KG1 (cell line): ENCODE measurements at regions not wholly inside any gene's neighbourhood (a gene's known extent, or its start where the extent isn't known, plus 50 kb on each side); places are given as distances from the start of the nearest gene placed in this dataset.
A peak's percentile ranks its signal among the peaks of the same experiment; 100 is the strongest.
"Not testable (repeated sequence)": the region's sequence is repeated elsewhere in the genome, so short reads cannot be mapped to it uniquely, and the experiment has no call there.

Source experiments
- DNase-seq: peaks from one replicate; lab custom pipeline; 2025; lab: John Stamatoyannopoulos, UW

DNA sequence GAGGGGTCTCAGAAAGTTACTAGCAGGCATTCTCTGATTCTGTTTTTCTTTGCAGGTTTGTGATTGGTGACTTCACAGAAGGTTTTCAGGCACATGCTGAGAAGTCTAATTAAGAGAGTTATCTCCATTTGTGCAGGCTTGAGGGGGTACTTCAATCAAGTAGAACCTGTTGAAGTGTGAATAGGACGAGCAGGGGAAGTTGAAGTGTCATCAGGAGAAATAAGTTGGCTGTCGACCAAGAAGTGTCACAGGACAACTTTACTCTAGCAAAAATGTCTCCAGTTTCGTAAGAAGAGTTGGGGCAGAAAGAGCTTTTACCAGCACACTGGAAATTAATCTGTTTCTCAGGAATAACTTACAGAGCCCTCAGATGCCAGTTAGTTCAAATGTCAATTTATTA lies 576.5 kb upstream of the SLITRK5 start:
- DNase-seq: no peak

DNA sequence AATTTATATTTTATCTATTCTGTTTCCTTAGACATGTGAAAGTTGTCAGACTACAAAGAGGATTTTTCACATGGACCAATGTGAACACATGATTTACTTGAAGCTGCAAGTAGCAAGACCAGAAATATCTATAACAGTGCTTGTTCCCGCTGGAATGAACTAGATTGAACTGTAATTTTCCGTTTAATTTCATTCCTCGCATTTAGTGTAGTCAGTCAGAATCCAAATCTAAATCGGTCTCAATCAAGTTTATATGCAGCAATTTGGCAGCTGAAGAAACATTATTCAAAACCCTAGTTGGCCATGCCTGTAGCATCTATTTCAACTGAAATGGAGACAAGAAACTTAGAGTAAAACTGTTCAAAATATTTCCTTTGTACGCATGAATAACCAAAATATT lies 570.7 kb upstream of the SLITRK5 start:
- no peak for DNase-seq

GRCh38 chr13:87107651-87108050 lies 563.5 kb upstream of the SLITRK5 start:
- no peak for DNase-seq

GRCh38 chr13:87120476-87120875 lies 550.7 kb upstream of the SLITRK5 start:
- no peak for DNase-seq

DNA sequence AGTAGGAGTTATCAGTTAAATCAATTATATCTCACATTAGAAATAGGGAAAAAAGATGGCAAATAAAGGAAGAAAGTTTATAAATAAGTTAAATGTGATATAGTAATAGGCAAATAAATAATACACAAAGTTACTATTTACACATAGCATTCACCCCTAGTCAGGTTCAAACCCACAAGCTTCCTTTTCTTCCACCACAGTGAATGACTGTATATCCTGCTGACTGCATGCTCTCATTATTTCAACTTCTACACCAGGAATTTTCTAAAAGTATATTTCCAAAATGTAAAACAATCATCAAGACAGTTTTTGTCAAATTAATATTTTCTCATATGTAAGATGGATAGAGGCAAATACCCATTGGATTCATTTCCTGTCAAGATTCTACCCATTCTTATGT lies 548.6 kb upstream of the SLITRK5 start:
- no peak for DNase-seq

DNA sequence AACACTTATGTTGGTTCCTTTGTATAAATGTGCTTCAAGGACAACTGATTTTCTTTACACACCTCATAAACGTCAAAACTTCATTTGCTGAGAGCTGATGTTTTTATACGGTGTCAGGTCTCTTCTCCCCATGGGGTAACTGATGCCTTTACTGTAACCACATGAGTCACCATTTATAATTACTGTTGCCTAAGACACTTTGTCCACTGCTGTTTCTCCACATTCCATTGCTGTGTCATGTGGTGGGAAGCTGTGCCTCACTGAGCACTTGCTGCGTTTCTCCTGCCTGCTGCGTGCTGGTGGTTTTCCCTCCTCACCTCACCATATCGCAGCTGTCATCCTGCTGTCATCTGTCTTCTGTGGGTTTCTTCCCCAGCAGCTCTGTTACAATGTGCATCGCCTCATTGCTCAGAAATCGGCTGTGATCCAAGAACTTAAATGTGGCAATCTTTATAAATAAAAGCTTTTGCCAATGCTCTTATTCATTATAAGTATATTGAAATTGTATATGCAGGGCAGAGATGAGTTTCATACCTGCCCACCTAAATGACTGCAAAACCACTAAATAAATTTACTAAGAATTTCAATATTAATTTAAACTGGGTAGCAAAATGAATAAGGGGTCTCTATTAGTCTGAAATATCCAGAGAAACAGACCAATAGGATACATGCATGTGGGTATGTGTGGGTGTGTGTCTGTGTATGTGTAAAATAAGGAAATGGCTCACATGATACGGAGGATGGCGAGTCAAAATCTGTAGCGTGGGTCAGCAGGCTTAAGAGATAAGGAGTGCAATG lies 547.0 kb upstream of the SLITRK5 start:
- DNase-seq: peak; percentile 74

GRCh38 chr13:87124785-87125074 lies 546.4 kb upstream of the SLITRK5 start:
- peak; percentile 25 for DNase-seq

DNA sequence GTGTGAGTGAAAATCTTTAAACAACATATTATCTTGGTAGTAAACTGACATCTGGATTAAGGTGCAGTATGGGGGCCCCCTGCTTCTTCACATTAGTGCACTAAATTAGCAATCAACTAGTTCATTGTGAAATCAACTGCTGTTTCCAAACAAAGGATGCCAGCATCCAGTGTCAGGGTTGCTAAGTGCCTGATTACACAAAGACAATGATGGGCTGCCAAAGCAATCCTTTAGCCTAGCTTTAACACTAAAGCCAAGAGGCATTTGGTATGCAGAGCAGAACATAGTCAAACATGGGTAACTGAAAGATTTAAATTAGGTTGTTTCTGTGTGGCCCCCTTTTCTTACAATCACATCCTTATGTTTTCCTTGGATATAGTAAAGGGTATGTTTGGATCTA lies 543.1 kb upstream of the SLITRK5 start:
- no peak for DNase-seq

- no peak for DNase-seq
These were observed 542.7 kb upstream of the SLITRK5 start for GRCh38 chr13:87128491-87128890.

DNA sequence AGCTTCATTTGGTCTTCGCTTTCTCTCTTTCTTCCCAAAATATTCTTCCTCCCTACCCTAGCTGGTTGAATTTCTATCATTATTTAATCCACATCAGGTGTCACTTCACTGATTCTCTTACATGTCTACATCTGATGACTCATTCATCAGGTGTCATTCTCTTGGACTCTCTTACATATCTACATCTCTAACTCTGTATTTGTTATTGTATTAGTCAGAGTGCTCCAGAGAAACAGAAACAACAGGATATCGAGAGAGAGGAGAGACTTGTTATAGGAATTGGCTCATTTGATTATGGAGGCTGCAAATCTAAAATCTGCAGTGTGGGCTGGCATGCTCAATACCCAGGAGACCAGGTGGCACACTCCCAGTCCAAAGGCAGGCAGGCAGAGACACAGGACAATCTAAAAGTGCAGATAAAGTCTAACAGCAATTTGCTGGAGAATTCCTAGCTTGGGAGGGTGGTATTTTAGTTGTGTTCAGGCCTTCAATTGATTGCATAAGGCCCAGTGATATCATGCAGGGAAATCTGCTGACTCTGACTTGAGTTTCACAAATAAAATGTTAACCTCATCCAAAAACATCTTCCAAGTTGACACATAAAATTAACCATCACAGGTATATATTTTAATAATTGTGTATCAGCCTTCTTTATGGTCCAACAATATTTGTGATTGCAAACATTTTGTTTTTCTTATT lies 541.4 kb upstream of the SLITRK5 start:
- DNase-seq: no peak

- DNase-seq: no peak
These were observed 540.7 kb upstream of the SLITRK5 start for GRCh38 chr13:87130423-87130822.

DNA sequence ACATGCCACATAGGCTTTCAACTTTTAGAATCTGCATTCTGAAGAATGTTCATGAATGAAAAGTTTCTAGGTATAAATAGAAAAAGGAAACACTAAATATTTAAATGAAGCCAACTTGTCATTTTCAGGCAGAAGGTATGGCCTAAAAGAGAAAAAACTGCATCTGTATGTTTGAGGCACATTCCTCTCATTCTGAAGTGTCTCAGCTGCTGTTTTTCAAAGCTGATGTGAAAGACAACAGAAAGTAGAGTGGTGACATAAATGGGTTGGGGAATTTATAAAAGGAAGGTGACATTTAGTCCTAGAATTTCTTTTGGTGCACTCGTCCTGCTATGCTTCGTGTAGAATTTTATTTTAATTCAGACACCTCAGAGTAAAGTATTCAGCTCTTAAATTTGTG lies 539.6 kb upstream of the SLITRK5 start:
- no peak for DNase-seq

GRCh38 chr13:87138866-87139265 lies 532.3 kb upstream of the SLITRK5 start:
- DNase-seq: no peak

- no peak for DNase-seq
These were observed 524.1 kb upstream of the SLITRK5 start for GRCh38 chr13:87147076-87147475.

DNA sequence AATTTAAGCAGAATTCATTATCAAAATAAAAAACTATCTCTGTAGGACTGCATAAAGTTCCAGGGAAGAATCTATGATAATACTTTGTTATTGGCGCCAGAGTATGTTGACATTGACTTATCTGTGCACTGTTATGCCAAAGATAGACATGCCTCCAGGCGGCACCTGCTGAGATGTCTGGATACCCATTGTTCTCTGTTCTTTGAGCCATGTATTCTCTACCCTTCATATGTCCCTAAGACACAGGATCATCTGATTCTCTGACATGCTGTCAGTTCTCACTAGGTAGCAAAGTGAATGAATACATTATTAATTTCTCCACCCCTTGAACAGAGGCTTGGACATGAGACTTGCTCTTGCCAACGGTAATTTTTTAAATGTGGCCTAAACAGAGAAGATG lies 517.8 kb upstream of the SLITRK5 start:
- DNase-seq: no peak

- DNase-seq: no peak
These were observed 504.8 kb upstream of the SLITRK5 start for GRCh38 chr13:87166348-87166747.

DNA sequence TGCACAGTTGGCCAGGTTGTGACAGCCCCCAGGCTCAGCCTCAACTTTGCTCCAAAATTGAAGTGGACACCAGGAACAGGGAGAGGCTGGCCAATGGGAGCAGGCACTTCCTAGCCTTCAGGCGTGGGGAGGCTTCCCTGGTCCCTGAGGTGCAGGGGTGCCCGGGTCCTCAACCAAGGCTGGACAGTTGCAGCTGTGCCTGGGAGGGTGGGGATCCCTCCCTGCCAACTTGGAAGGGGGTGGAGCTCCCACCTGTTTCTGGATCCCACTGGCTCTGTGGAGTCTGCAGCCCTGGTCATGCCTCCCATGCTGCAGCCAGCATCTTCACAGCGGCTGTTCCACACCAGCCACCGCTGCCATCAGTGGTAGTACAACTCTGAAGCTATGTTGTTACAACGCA lies 502.8 kb upstream of the SLITRK5 start:
- no peak for DNase-seq

DNA sequence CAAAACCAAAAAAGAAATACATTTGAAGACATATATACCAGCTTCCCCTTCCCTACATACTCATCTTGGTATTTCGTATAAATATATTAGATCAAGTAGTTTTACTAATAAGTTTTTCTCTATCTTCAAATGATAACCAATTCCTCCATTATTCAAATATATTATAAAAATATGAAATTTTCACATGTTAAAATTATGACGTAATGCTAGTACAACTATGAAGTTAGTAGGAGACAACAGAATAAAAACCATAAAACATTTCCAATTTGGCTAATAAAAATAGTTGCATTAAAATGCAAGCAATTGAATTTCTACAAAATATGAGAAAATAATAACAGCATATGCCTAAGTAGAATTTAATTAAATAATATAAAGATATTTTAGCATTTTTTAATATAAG lies 501.8 kb upstream of the SLITRK5 start:
- DNase-seq: no peak

DNA sequence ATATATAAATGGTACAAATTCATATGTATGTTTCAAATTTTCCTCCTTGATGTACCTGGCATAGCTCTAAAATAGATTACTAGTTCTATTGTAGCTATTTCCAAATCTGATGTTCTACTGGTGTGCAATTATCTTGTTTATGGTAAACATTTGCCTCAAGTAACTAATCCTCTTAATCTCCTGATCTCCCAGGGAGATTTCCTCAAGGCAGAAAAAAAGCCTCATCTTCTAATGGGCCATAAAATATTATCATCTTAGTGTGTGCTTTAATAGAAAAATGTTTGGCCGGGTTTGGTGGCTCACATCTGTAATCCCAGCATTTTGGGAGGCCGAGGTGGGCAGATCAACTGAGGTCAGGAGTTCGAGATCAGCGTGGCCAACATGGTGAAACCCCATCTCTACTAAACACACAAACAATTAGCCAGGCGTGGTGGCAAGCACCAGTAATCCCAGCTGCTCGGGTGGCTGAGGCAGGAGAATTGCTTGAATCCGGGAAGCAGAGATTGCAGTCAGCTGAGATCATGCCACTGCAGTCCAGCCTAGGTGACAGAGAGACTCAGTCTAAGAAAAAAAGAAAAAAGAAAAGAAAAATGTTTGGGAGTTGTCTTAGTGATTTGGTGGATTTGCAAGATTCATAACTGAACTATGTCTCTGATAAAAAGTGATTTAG lies 498.9 kb upstream of the SLITRK5 start:
- no peak for DNase-seq

DNA sequence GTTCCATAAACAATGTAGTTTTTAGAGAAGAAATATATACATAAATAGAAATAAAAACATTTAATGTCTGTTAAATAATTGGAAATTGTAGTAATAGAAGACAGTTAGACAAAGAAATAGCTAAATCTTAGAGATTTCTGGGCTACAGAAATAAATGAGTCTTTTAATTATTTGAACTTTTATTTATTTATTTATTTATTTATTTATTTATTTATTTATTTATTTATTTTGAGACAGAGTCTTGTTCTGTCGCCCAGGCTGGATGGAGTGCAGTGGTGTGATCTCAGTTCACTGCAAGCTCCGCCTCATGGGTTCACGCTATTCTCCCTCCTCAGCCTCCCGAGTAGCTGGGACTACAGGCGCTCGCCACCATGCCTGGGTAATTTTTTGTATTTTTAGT lies 486.0 kb upstream of the SLITRK5 start:
- DNase-seq: not testable (repeated sequence)

DNA sequence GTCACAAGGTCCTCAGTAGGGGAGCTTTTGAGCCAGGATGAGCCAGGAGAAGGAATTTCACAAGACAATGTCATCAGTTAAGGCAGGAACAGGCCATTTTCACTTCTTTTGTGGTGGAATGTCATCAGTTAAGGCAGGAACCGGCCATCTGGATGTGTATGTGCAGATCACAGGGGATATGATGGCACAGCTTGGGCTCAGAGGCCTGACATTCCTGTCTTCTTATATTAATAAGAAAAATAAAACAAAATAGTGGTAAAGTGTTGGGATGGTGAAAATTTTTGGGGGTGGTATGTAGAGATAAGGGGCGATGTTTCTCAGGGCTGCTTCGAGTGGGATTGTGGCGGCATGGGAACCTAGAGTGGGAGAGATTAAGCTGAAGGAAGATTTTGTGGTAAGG lies 484.5 kb upstream of the SLITRK5 start:
- not testable (repeated sequence) for DNase-seq

DNA sequence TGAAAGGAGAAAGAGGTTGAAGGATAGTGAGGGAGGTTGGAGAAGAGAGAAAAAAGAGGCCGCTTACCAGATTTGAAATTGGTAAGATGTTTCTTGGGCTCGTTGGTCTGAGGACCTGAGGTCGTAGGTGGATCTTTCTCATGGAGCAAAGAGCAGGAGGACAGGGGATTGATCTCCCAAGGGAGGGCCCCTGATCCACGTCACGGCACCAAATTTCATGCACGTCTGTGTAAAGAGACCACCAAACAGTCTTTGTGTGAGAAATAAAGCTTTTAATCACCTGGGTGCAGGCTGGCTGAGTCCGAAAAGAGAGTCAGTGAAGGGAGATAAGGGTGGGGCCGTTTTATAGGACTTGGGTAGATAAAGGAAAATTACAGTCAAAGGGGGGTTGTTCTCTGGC lies 479.7 kb upstream of the SLITRK5 start:
- not testable (repeated sequence) for DNase-seq

DNA sequence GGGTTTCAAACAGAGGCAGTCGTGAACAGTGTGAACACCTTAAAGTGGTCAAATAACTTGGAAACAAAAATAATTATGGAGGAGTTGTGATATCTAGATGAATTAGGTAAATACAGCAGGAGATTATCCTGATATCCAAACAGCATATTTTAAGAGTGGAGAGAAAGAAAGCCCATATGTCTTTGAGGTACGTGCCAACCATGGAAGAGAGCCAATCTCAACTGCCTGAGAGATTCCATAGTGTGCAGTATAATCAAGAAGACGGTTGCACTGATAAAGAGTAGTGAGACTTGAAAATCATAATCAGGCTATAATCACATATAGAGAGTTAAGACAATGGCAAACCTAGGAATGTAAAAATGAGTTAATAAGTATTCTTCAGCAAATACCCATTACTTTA lies 472.8 kb upstream of the SLITRK5 start:
- no peak for DNase-seq
